ENCODE measurements at regions not wholly inside any gene's neighbourhood (a gene's known extent, or its start where the extent isn't known, plus 50 kb on each side); places are given as distances from the start of the nearest gene placed in this dataset.

- no peak for DNase-seq (ENCODE audit: low read depth)
- H3K4me3 ChIP-seq (ENCODE audit: low read depth, low read length): no peak overlapping the region
- in situ Hi-C loops (cut with HindIII; ENCODE audit: low sequenced_read_pairs): no loop called here
- no peak for TF ChIP-seq CTCF (IDR thresholded peaks at IDR 0.05; ENCODE audit: low read depth, low read length, missing control alignments)
These were observed 141.2 kb downstream of the DHX15 start for GRCh38 chr4:24443200-24443599.

GRCh38 chr4:24440765-24441164 is 143.6 kb downstream of the DHX15 start:
- no peak for TF ChIP-seq CTCF (IDR thresholded peaks at IDR 0.05; ENCODE audit: low read depth, low read length, missing control alignments)
- DNase-seq (ENCODE audit: low read depth): no peak
- H3K4me3 ChIP-seq (ENCODE audit: low read depth, low read length): no peak overlapping the region
- in situ Hi-C loops (cut with HindIII; ENCODE audit: low sequenced_read_pairs): no loop called here

GRCh38 chr4:24434241-24434640 is 150.1 kb downstream of the DHX15 start:
- TF ChIP-seq CTCF (IDR thresholded peaks at IDR 0.05; ENCODE audit: low read depth, low read length, missing control alignments): no peak
- DNase-seq (ENCODE audit: low read depth): no peak
- in situ Hi-C loops (cut with HindIII; ENCODE audit: low sequenced_read_pairs): no loop called here
- H3K4me3 ChIP-seq (ENCODE audit: low read depth, low read length): no peak overlapping the region

- TF ChIP-seq CTCF (IDR thresholded peaks at IDR 0.05; ENCODE audit: low read depth, low read length, missing control alignments): no peak
- no peak for DNase-seq (ENCODE audit: low read depth)
- in situ Hi-C loops (cut with HindIII; ENCODE audit: low sequenced_read_pairs): no loop called here
- no peak overlapping the region for H3K4me3 ChIP-seq (ENCODE audit: low read depth, low read length)
These were observed 150.7 kb downstream of the DHX15 start for GRCh38 chr4:24433515-24434214.

- in situ Hi-C loops (cut with HindIII; ENCODE audit: low sequenced_read_pairs): no loop called here
- no peak overlapping the region for H3K4me3 ChIP-seq (ENCODE audit: low read depth, low read length)
- peak; percentile 22 for TF ChIP-seq CTCF (IDR thresholded peaks at IDR 0.05; ENCODE audit: low read depth, low read length, missing control alignments)
These were observed 155.5 kb downstream of the DHX15 start for GRCh38 chr4:24428850-24429249.

GRCh38 chr4:24426557-24426956 is 157.8 kb downstream of the DHX15 start:
- TF ChIP-seq CTCF (IDR thresholded peaks at IDR 0.05; ENCODE audit: low read depth, low read length, missing control alignments): no peak
- in situ Hi-C loops (cut with HindIII; ENCODE audit: low sequenced_read_pairs): no loop called here
- DNase-seq (ENCODE audit: low read depth): no peak
- H3K4me3 ChIP-seq (ENCODE audit: low read depth, low read length): no peak overlapping the region

More at GRCh38 chr4:24428850-24429249, 155.5 kb downstream of the DHX15 start:
- DNase-seq (ENCODE audit: low read depth): no peak
